AG08396 (cell line): ENCODE measurements at regions not wholly inside any gene's neighbourhood (a gene's known extent, or its start where the extent isn't known, plus 50 kb on each side); places are given as distances from the start of the nearest gene placed in this dataset.

Experiments used
- DNase-seq: peaks from one replicate; pipeline ENCODE4 v3.0.0; 2012; ENCODE audit warnings: low spot score, mixed read lengths

GRCh38 chr2:16330571-16330970, 335.1 kb downstream of the CYRIA start:
- DNase-seq = no peak

- no peak for DNase-seq
Measured at GRCh38 chr2:16330012-16330411, 335.6 kb downstream of the CYRIA start.

GRCh38 chr2:16329421-16329820, 336.2 kb downstream of the CYRIA start:
- DNase-seq = no peak

GRCh38 chr2:16328521-16329190, 337.0 kb downstream of the CYRIA start:
- DNase-seq = no peak

GRCh38 chr2:16327326-16327725, 338.3 kb downstream of the CYRIA start:
- DNase-seq = no peak

GRCh38 chr2:16326711-16327300, 338.8 kb downstream of the CYRIA start:
- no peak for DNase-seq

- DNase-seq = no peak
Measured at GRCh38 chr2:16325976-16326510, 339.6 kb downstream of the CYRIA start.

GRCh38 chr2:16325016-16325975, 340.3 kb downstream of the CYRIA start:
- DNase-seq = no peak

GRCh38 chr2:16324544-16324937, 341.1 kb downstream of the CYRIA start:
- no peak for DNase-seq

- DNase-seq = no peak
Measured at GRCh38 chr2:16323551-16324543, 341.8 kb downstream of the CYRIA start.

GRCh38 chr2:16323126-16323520, 342.5 kb downstream of the CYRIA start:
- DNase-seq = no peak

GRCh38 chr2:16322308-16323125, 343.1 kb downstream of the CYRIA start:
- DNase-seq = no peak

GRCh38 chr2:16321872-16322271, 343.8 kb downstream of the CYRIA start:
- DNase-seq = no peak

GRCh38 chr2:16321256-16321655, 344.4 kb downstream of the CYRIA start:
- DNase-seq = no peak

- DNase-seq = no peak
Measured at GRCh38 chr2:16320716-16321115, 344.9 kb downstream of the CYRIA start.

GRCh38 chr2:16319551-16320121, 346.0 kb downstream of the CYRIA start:
- DNase-seq = no peak

- no peak for DNase-seq
Measured at GRCh38 chr2:16318474-16319195, 347.0 kb downstream of the CYRIA start.

- DNase-seq = no peak
Measured at GRCh38 chr2:16318051-16318450, 347.6 kb downstream of the CYRIA start.

GRCh38 chr2:16317211-16317830, 348.3 kb downstream of the CYRIA start:
- DNase-seq = no peak
